Breast epithelium (tissue), 3 donors: ENCODE measurements at regions not wholly inside any gene's neighbourhood (a gene's known extent, or its start where the extent isn't known, plus 50 kb on each side); places are given as distances from the start of the nearest gene placed in this dataset.
"Not testable (repeated sequence)": the region's sequence is repeated elsewhere in the genome, so short reads cannot be mapped to it uniquely, and the experiment has no call there.

Experiments used
- CTCF ChIP-seq, 3 donors: fragments of 450-650 bp; IDR thresholded peaks; one replicate each; pipeline ENCODE4 v1.5.1; 2016 to 2017; ENCODE audit warnings: antibody characterized with exemption in 3 of 3, mild to moderate bottlenecking in 3 of 3, moderate library complexity in 3 of 3
- POLR2A ChIP-seq: fragments of 450-650 bp; IDR thresholded peaks from one replicate; pipeline ENCODE4 v1.6.1; 2016; ENCODE audit warnings: antibody characterized with exemption, mild to moderate bottlenecking, moderate library complexity
- POLR2AphosphoS5 ChIP-seq, 3 donors: sonication (generic); formaldehyde crosslinking; IDR thresholded peaks; one replicate each; pipeline ENCODE4 v1.6.1; 2017; ENCODE audit warnings: antibody characterized with exemption in 3 of 3

GRCh38 chr16:73099601-73100000 lies 51.7 kb upstream of the ZFHX3 start:
- not testable (repeated sequence) for TF ChIP-seq POLR2A; POLR2AphosphoS5 (IDR thresholded peaks at IDR 0.05); CTCF (IDR thresholded peaks at IDR 0.05)
